Middle frontal gyrus (tissue), 1 donor: ENCODE measurements at regions not wholly inside any gene's neighbourhood (a gene's known extent, or its start where the extent isn't known, plus 50 kb on each side); places are given as distances from the start of the nearest gene placed in this dataset.
"Not testable (repeated sequence)": the region's sequence is repeated elsewhere in the genome, so short reads cannot be mapped to it uniquely, and the experiment has no call there.

Source experiments
- DNase-seq: peaks from one replicate; pipeline ENCODE4 v3.0.0-alpha.2; 2015; ENCODE audit warnings: low spot score; ENCODE audit errors: extremely low spot score

- no peak for DNase-seq
These were observed 332.6 kb downstream of the TAF11L14 start for GRCh38 chr5:17966640-17967402.

GRCh38 chr5:17976404-17976803 is 342.1 kb downstream of the TAF11L14 start:
- DNase-seq, result no peak

- DNase-seq, result no peak
These were observed 344.7 kb downstream of the TAF11L14 start for GRCh38 chr5:17978954-17979353.

GRCh38 chr5:17982626-17983025 is 348.4 kb downstream of the TAF11L14 start:
- not testable (repeated sequence) for DNase-seq

GRCh38 chr5:17989036-17989435 is 354.8 kb downstream of the TAF11L14 start:
- DNase-seq, result no peak

GRCh38 chr5:17989567-17990563 is 355.6 kb downstream of the TAF11L14 start:
- DNase-seq, result no peak

- DNase-seq, result no peak
These were observed 357.5 kb downstream of the TAF11L14 start for GRCh38 chr5:17991775-17992174.

GRCh38 chr5:17992291-17992690 is 358.0 kb downstream of the TAF11L14 start:
- no peak for DNase-seq

GRCh38 chr5:17995997-17996396 is 361.7 kb downstream of the TAF11L14 start:
- DNase-seq, result no peak

GRCh38 chr5:17999858-18000257 is 365.6 kb downstream of the TAF11L14 start:
- no peak for DNase-seq

- no peak for DNase-seq
These were observed 366.5 kb downstream of the TAF11L14 start for GRCh38 chr5:18000744-18001143.

- DNase-seq, result no peak
These were observed 369.1 kb downstream of the TAF11L14 start for GRCh38 chr5:18003312-18003711.

- no peak for DNase-seq
These were observed 369.5 kb downstream of the TAF11L14 start for GRCh38 chr5:18003784-18004183.

- DNase-seq, result not testable (repeated sequence)
These were observed 372.0 kb downstream of the TAF11L14 start for GRCh38 chr5:18006235-18006634.

GRCh38 chr5:18008940-18009339 is 374.7 kb downstream of the TAF11L14 start:
- DNase-seq, result no peak

GRCh38 chr5:18010053-18010452 is 375.8 kb downstream of the TAF11L14 start:
- DNase-seq, result no peak

GRCh38 chr5:18018472-18018871 is 384.2 kb downstream of the TAF11L14 start:
- DNase-seq, result no peak

- DNase-seq, result no peak
These were observed 389.0 kb downstream of the TAF11L14 start for GRCh38 chr5:18023275-18023674.

GRCh38 chr5:18023986-18024385 is 389.7 kb downstream of the TAF11L14 start:
- no peak for DNase-seq

GRCh38 chr5:18024542-18024941 is 390.3 kb downstream of the TAF11L14 start:
- no peak for DNase-seq

- DNase-seq, result no peak
These were observed 393.1 kb downstream of the TAF11L14 start for GRCh38 chr5:18027241-18027867.

- no peak for DNase-seq
These were observed 393.8 kb downstream of the TAF11L14 start for GRCh38 chr5:18028036-18028435.
